Natural killer cell (primary cell): ENCODE measurements at regions not wholly inside any gene's neighbourhood (a gene's known extent, or its start where the extent isn't known, plus 50 kb on each side); places are given as distances from the start of the nearest gene placed in this dataset.

Experiments used
- ATAC-seq, 3 donors: fragments of 150-1000 bp in 2 of 3; fragments of 200-7000 bp in 1 of 3; cut with Tn5 transposase; 1 replicate in 1 of 3; 2 replicates in 2 of 3; pipeline ENCODE4 v1.10.0; 2021; ENCODE audit warnings: mild to moderate bottlenecking in 2 of 3, moderate library complexity in 2 of 3
- DNase-seq, 2 donors: peaks; one replicate each; pipeline versions ENCODE4 v3.0.0 to v3.0.0-alpha.2; 2013 to 2021; ENCODE audit warnings: mixed read lengths in 1 of 2
- H3K27ac ChIP-seq: one replicate; pipeline ENCODE4 v1.5.1; 2013; ENCODE audit warnings: mild to moderate bottlenecking, low read length
- H3K27me3 ChIP-seq: one replicate; pipeline ENCODE4 v1.6.1; 2013; ENCODE audit warnings: low read length; ENCODE audit not compliant: control insufficient read depth, insufficient read depth
- H3K36me3 ChIP-seq: one replicate; pipeline ENCODE4 v1.6.1; 2013; ENCODE audit warnings: low read length; ENCODE audit not compliant: control insufficient read depth, insufficient read depth
- H3K4me1 ChIP-seq: one replicate; pipeline ENCODE4 v1.6.1; 2013; ENCODE audit warnings: low read length; ENCODE audit not compliant: control insufficient read depth, insufficient read depth
- H3K4me3 ChIP-seq: one replicate; pipeline ENCODE4 v1.5.1; 2013; ENCODE audit warnings: low read length
- H3K9me3 ChIP-seq: one replicate; pipeline ENCODE4 v1.6.1; 2013; ENCODE audit warnings: low read length; ENCODE audit not compliant: control insufficient read depth, insufficient read depth
- H3K27ac Mint-ChIP-seq, 2 donors: one replicate each; pipeline ENCODE4 v1.8.0; 2022; ENCODE audit warnings: mild to moderate bottlenecking in 2 of 2, mixed read lengths in 2 of 2, moderate library complexity in 1 of 2
- H3K27me3 Mint-ChIP-seq, 2 donors: one replicate each; pipeline ENCODE4 v1.8.0; 2022; ENCODE audit warnings: low read depth in 2 of 2, mixed read lengths in 2 of 2
- H3K36me3 Mint-ChIP-seq: one replicate; pipeline ENCODE4 v1.8.0; 2022; ENCODE audit warnings: mixed read lengths
- H3K4me1 Mint-ChIP-seq, 2 donors: one replicate each; pipeline ENCODE4 v1.8.0; 2022; ENCODE audit warnings: mixed read lengths in 2 of 2
- H3K4me3 Mint-ChIP-seq: one replicate; pipeline ENCODE4 v1.8.0; 2022; ENCODE audit warnings: mild to moderate bottlenecking, moderate library complexity, mixed read lengths
- H3K9me3 Mint-ChIP-seq, 2 donors: one replicate each; pipeline ENCODE4 v1.8.0; 2022; ENCODE audit warnings: mixed read lengths in 2 of 2
- CTCF ChIP-seq: fragments of 200-600 bp; IDR thresholded peaks from one replicate; pipeline ENCODE4 v1.8.0; 2022; ENCODE audit warnings: antibody characterized with exemption
- WGBS: methylation state at CpG from one replicate; pipeline ENCODE4 v1.1.7; 2013; ENCODE audit warnings: missing lambda C conversion rate; ENCODE audit not compliant: insufficient coverage; 5-methylcytosine and 5-hydroxymethylcytosine counted together
- intact Hi-C: fragments of 100-400 bp; cut with micrococcal nuclease; formaldehyde crosslinking; loops from one replicate; pipeline ENCODE4 v1.14.2; 2022

- H3K27ac ChIP-seq, result no peak overlapping the region
- no peak for TF ChIP-seq CTCF
- peaks cover 5% of the 10 kb centered on the region for H3K9me3 ChIP-seq
- no peaks in the 10 kb centered on the region for H3K4me1 ChIP-seq
- ATAC-seq, result no peak
- Mint-ChIP-seq H3K36me3 (no peaks in the 10 kb centered on the region), H3K4me3 (no peak overlapping the region), H3K27me3 (no peaks in the 10 kb centered on the region), H3K27ac (no peak overlapping the region), H3K9me3 (peaks cover 6 to 12% of the 10 kb centered on the region in 2 donors), H3K4me1 (no peaks in the 10 kb centered on the region)
- DNase-seq, result no peak
- intact Hi-C loops, result no loop called here
- no peak overlapping the region for H3K4me3 ChIP-seq
- H3K27me3 ChIP-seq, result no peaks in the 10 kb centered on the region
- H3K36me3 ChIP-seq, result no peaks in the 10 kb centered on the region
- 87% methylated on average over 9 of the region's 9 CpGs for WGBS
Measured at GRCh38 chr2:184187421-184187971, 410.8 kb upstream of the ZNF804A start.

- no peak for DNase-seq
- Mint-ChIP-seq H3K27me3 (no peaks in the 10 kb centered on the region), H3K4me3 (no peak overlapping the region), H3K36me3 (no peaks in the 10 kb centered on the region), H3K27ac (no peak overlapping the region), H3K9me3 (peaks cover 2 to 6% of the 10 kb centered on the region in 2 donors), H3K4me1 (no peaks in the 10 kb centered on the region)
- no peaks in the 10 kb centered on the region for H3K9me3 ChIP-seq
- H3K4me1 ChIP-seq, result no peaks in the 10 kb centered on the region
- H3K36me3 ChIP-seq, result no peaks in the 10 kb centered on the region
- H3K27me3 ChIP-seq, result no peaks in the 10 kb centered on the region
- WGBS, result 100% methylated on average over 2 of the region's 3 CpGs
- intact Hi-C loops, result no loop called here
- no peak overlapping the region for H3K27ac ChIP-seq
- TF ChIP-seq CTCF, result no peak
- H3K4me3 ChIP-seq, result no peak overlapping the region
- ATAC-seq, result no peak
Measured at GRCh38 chr2:184190725-184191124, 407.6 kb upstream of the ZNF804A start.

- H3K4me3 Mint-ChIP-seq, result no peak overlapping the region
Measured at GRCh38 chr2:184192649-184193048, 405.7 kb upstream of the ZNF804A start.

More at GRCh38 chr2:184192649-184193048, 405.7 kb upstream of the ZNF804A start:
- Mint-ChIP-seq H3K27ac (no peak overlapping the region), H3K9me3 (peaks cover 0 to 6% of the 10 kb centered on the region in 2 donors), H3K36me3 (no peaks in the 10 kb centered on the region), H3K27me3 (no peaks in the 10 kb centered on the region), H3K4me1 (no peaks in the 10 kb centered on the region)
- intact Hi-C loops, result no loop called here
- no peak for ATAC-seq
- TF ChIP-seq CTCF, result no peak
- 60% methylated on average over 1 of the region's 2 CpGs for WGBS
- DNase-seq, result no peak
- H3K36me3 ChIP-seq, result no peaks in the 10 kb centered on the region
- no peak overlapping the region for H3K4me3 ChIP-seq
- no peaks in the 10 kb centered on the region for H3K27me3 ChIP-seq
- no peaks in the 10 kb centered on the region for H3K9me3 ChIP-seq
- no peak overlapping the region for H3K27ac ChIP-seq
- H3K4me1 ChIP-seq, result no peaks in the 10 kb centered on the region
